Gastroesophageal sphincter (tissue), 4 donors: ENCODE measurements at regions not wholly inside any gene's neighbourhood (a gene's known extent, or its start where the extent isn't known, plus 50 kb on each side); places are given as distances from the start of the nearest gene placed in this dataset.

Experiments
- ATAC-seq: fragments of 150-250 bp; one replicate; pipeline ENCODE4 v1.9.1; 2016; ENCODE audit warnings: mild to moderate bottlenecking, moderate library complexity
- H3K27ac ChIP-seq, 4 donors: fragments of 200-600 bp; sonication (generic) in 3 of 4; 1 replicate in 3 of 4; 2 replicates in 1 of 4; pipeline ENCODE4 v1.5.1; 2016 to 2019
- H3K27me3 ChIP-seq: fragments of 200-600 bp; sonication (generic); one replicate; pipeline ENCODE4 v1.5.1; 2019
- H3K36me3 ChIP-seq, 2 donors: fragments of 200-600 bp; sonication (generic); one replicate each; pipeline ENCODE4 v1.5.1; 2019; ENCODE audit warnings: control low read depth in 1 of 2
- H3K4me1 ChIP-seq, 3 donors: fragments of 200-600 bp; sonication (generic); 1 replicate in 2 of 3; 2 replicates in 1 of 3; pipeline ENCODE4 v1.5.1; 2016 to 2019; ENCODE audit warnings: control low read depth in 2 of 3
- H3K4me3 ChIP-seq, 2 donors: fragments of 200-600 bp; sonication (generic); one replicate each; pipeline ENCODE4 v1.5.1; 2019; ENCODE audit warnings: mild to moderate bottlenecking in 1 of 2, moderate library complexity in 1 of 2
- H3K9me3 ChIP-seq, 3 donors: fragments of 200-600 bp; sonication (generic); one replicate each; pipeline ENCODE4 v1.5.1; 2017 to 2019; ENCODE audit warnings: control low read depth in 2 of 3
- EP300 ChIP-seq: sonication (generic); formaldehyde crosslinking; IDR thresholded peaks from one replicate; pipeline ENCODE4 v1.6.1; 2017; ENCODE audit warnings: antibody characterized with exemption, mild to moderate bottlenecking
- POLR2A ChIP-seq, 2 donors: fragments of 450-650 bp; IDR thresholded peaks; one replicate each; pipeline ENCODE4 v1.6.1; 2017; ENCODE audit warnings: antibody characterized with exemption in 2 of 2, mild to moderate bottlenecking in 2 of 2, moderate library complexity in 1 of 2
- POLR2AphosphoS5 ChIP-seq: sonication (generic); formaldehyde crosslinking; IDR thresholded peaks from one replicate; pipeline ENCODE4 v1.6.1; 2017; ENCODE audit warnings: antibody characterized with exemption
- WGBS, 2 donors: methylation state at CpG; one replicate each; pipeline ENCODE4 v1.1.5; 2018; ENCODE audit warnings: low coverage in 1 of 2; 5-methylcytosine and 5-hydroxymethylcytosine counted together
- TF ChIP-seq, protein P1 (sequence below), 4 experiments: fragments of 200-600 bp in 2 of 4; fragments of 450-650 bp in 2 of 4; sonication (generic) in 1 of 4; IDR thresholded peaks; one replicate each; pipeline ENCODE4 v1.5.1; 2017 to 2019; ENCODE audit warnings: antibody characterized with exemption in 4 of 4, mild to moderate bottlenecking in 2 of 4, moderate library complexity in 2 of 4

DNA sequence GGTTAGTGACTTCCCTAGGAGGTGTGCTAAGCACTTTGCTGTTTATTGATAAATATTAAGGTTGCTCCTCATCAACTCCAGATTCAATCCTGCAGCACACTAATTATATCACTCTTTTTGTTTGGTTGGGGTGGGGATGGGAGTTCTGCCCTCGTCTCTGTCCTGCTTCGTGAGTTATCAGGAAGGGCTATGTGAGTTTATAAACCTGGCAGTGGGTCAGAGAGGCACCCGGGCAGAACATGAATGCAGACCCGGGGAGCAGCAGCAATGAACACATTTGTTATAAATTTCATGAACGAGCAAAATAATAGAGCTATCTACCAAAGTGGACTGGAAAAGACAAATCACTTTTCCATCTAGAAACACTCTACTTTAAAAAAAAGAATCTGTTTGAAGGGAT, 125.5 kb upstream of the WWC1 start:
- Histone ChIP-seq H3K36me3 (no peaks in the 10 kb centered on the region), H3K4me3 (no peak overlapping the region), H3K27ac (no peak overlapping the region), H3K4me1 (peaks cover 0 to 20% (median 0%) of the 10 kb centered on the region in 3 donors), H3K9me3 (no peaks in the 10 kb centered on the region), H3K27me3 (no peaks in the 10 kb centered on the region)
- TF ChIP-seq POLR2AphosphoS5 (no peak), POLR2A (IDR thresholded peaks at IDR 0.05) (no peak), EP300 (no peak)
- TF ChIP-seq, protein P1, sequence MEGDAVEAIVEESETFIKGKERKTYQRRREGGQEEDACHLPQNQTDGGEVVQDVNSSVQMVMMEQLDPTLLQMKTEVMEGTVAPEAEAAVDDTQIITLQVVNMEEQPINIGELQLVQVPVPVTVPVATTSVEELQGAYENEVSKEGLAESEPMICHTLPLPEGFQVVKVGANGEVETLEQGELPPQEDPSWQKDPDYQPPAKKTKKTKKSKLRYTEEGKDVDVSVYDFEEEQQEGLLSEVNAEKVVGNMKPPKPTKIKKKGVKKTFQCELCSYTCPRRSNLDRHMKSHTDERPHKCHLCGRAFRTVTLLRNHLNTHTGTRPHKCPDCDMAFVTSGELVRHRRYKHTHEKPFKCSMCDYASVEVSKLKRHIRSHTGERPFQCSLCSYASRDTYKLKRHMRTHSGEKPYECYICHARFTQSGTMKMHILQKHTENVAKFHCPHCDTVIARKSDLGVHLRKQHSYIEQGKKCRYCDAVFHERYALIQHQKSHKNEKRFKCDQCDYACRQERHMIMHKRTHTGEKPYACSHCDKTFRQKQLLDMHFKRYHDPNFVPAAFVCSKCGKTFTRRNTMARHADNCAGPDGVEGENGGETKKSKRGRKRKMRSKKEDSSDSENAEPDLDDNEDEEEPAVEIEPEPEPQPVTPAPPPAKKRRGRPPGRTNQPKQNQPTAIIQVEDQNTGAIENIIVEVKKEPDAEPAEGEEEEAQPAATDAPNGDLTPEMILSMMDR (IDR thresholded peaks at IDR 0.05): no peak
- no peak for ATAC-seq
- WGBS, 2 donors: 10 to 22% methylated on average over 1 to 5 of the region's 5 CpGs

DNA sequence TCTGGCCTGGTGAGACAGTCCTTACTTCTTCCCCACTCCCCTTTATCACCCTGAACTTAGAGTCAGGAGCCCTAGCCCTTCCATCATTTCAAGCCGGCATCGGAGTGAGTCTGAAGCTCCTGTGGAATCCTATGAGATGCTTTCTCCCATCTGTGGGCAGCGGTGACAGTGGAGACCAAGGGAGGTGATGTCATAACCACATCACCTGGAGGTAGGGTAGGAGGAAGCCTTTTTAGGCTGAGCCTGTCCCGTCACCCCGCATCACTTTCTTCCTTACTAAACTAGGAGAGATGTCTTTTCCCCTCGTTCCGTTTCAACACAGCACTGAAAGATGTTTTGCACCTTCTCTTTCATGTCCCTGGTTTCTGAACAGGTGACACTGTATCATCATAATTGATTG, 124.1 kb upstream of the WWC1 start:
- H3K36me3 ChIP-seq: no peaks in the 10 kb centered on the region
- no peaks in the 10 kb centered on the region for H3K9me3 ChIP-seq
- no peak overlapping the region for H3K27ac ChIP-seq
- WGBS, 2 donors: 89 to 94% methylated on average over 2 to 7 of the region's 7 CpGs
- TF ChIP-seq, protein P1 (IDR thresholded peaks at IDR 0.05): no peak
- TF ChIP-seq POLR2AphosphoS5: no peak
- no peak for TF ChIP-seq EP300
- no peak for TF ChIP-seq POLR2A (IDR thresholded peaks at IDR 0.05)
- H3K4me3 ChIP-seq: no peak overlapping the region
- H3K27me3 ChIP-seq: no peaks in the 10 kb centered on the region
- ATAC-seq: no peak
- H3K4me1 ChIP-seq: peaks cover 0 to 26% (median 0%) of the 10 kb centered on the region in 3 donors

DNA sequence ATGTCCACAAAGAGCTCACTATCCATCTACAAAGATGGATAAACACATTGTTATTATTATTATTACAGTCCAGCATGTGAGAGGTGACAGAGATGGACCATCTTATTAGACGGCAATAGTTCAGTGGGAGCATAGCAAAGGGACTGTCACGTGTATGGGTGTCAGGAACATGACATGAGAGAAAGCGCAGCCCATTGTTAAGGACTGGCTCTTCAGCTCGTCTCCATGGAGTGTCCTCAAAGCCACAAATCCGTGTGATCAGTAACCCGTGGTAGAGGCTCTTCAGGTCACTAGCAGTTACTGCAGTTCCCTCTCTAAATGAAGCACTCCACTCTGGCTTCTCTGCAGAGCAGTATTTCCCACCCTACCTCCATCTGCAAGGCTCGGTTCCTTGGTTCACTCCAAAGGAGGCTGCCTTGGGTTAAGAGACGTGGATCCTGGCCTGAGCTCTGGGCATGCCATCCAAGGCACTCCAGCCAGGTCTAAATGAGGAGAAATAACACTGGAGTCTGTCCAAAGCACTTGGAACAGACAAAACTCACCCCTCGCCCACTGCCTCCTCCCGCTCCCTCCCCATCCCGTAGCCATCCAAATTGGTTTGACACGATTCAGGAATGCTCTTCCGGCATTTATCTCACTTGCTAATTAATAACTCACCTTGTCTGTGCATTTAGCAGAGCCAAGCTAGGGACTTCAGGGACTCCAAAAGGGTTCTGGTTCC, 122.3 kb upstream of the WWC1 start:
- no peak for ATAC-seq
- WGBS, 2 donors: 68 to 74% methylated on average over 7 to 11 of the region's 13 CpGs
- H3K4me3 ChIP-seq: no peak overlapping the region
- peaks cover 0 to 35% (median 0%) of the 10 kb centered on the region in 3 donors for H3K4me1 ChIP-seq
- H3K27ac ChIP-seq: no peak overlapping the region
- no peaks in the 10 kb centered on the region for H3K9me3 ChIP-seq
- H3K27me3 ChIP-seq: no peaks in the 10 kb centered on the region
- no peaks in the 10 kb centered on the region for H3K36me3 ChIP-seq
- TF ChIP-seq POLR2A (IDR thresholded peaks at IDR 0.05) (no peak), POLR2AphosphoS5 (no peak), EP300 (no peak)
- TF ChIP-seq, protein P1 (IDR thresholded peaks at IDR 0.05): no peak

DNA sequence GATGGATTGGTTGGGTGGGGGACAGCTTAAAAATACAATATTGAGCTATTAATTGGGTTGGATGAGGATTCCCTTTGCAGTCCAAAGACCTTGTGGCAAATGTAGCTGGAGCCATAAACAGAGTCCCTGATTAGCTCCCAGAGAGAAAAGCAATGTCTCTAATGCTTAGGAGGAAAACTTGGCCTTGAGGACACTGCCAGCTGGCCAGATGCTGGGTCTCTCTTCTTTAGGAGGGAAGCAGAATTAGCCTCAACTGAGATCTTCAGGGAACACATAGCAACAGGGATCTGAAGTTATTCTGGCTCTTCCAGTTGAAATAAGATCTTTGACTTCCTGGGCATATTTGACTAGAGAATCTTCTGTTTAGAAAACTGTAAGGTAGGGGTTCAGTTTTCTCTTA, 121.7 kb upstream of the WWC1 start:
- Histone ChIP-seq H3K4me1 (peaks cover 0 to 31% (median 0%) of the 10 kb centered on the region in 3 donors), H3K27me3 (no peaks in the 10 kb centered on the region), H3K9me3 (no peaks in the 10 kb centered on the region), H3K4me3 (no peak overlapping the region), H3K36me3 (no peaks in the 10 kb centered on the region), H3K27ac (no peak overlapping the region)
- no peak for ATAC-seq
- TF ChIP-seq POLR2A (IDR thresholded peaks at IDR 0.05): no peak
- TF ChIP-seq EP300: no peak
- no peak for TF ChIP-seq POLR2AphosphoS5
- TF ChIP-seq, protein P1 (IDR thresholded peaks at IDR 0.05): no peak
